ENCODE measurements at regions not wholly inside any gene's neighbourhood (a gene's known extent, or its start where the extent isn't known, plus 50 kb on each side); places are given as distances from the start of the nearest gene placed in this dataset.

DNA sequence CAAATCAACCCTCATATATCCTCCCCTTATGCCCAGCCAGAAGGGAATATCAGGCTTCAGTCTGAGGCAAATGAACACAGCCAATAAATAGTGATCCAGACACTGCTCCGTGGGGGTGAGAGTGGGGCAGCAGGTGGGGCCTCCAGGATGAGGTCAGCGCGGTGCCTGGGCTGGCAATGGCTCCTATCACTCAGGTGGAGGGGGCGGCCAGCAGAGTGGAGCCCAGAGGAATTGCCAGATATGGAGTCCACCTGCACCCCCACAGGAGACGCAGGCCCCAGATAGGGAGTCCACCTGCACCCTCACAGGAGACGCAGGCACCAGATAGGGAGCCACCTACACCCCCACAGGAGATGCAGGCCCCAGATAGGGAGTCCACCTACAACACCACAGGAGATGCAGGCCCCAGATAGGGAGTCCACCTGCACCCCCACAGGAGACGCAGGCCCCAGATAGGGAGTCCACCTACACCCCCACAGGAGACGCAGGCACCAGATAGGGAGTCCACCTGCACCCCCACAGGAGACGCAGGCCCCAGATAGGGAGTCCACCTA lies 78.0 kb upstream of the PPP2R2D start:
- TF ChIP-seq, protein P1, sequence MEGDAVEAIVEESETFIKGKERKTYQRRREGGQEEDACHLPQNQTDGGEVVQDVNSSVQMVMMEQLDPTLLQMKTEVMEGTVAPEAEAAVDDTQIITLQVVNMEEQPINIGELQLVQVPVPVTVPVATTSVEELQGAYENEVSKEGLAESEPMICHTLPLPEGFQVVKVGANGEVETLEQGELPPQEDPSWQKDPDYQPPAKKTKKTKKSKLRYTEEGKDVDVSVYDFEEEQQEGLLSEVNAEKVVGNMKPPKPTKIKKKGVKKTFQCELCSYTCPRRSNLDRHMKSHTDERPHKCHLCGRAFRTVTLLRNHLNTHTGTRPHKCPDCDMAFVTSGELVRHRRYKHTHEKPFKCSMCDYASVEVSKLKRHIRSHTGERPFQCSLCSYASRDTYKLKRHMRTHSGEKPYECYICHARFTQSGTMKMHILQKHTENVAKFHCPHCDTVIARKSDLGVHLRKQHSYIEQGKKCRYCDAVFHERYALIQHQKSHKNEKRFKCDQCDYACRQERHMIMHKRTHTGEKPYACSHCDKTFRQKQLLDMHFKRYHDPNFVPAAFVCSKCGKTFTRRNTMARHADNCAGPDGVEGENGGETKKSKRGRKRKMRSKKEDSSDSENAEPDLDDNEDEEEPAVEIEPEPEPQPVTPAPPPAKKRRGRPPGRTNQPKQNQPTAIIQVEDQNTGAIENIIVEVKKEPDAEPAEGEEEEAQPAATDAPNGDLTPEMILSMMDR (IDR thresholded peaks at IDR 0.05) = no peak
- no peak for TF ChIP-seq POLR2A (IDR thresholded peaks at IDR 0.05)
- no peak for TF ChIP-seq EP300 (IDR thresholded peaks at IDR 0.05)
